MG63 (cell line): ENCODE measurements at regions not wholly inside any gene's neighbourhood (a gene's known extent, or its start where the extent isn't known, plus 50 kb on each side); places are given as distances from the start of the nearest gene placed in this dataset.

Experiments
- DNase-seq: peaks from one replicate; pipeline ENCODE4 v3.0.0-alpha.2; 2020
- H3K27me3 ChIP-seq: fragments of 250-450 bp; sonication (Bioruptor Pico); 2 replicates; pipeline ENCODE4 v1.5.1; 2020; ENCODE audit warnings: mild to moderate bottlenecking, moderate library complexity
- H3K36me3 ChIP-seq: fragments of 250-450 bp; sonication (Bioruptor Pico); 2 replicates; pipeline ENCODE4 v1.5.1; 2020; ENCODE audit warnings: mild to moderate bottlenecking, moderate library complexity
- H3K4me3 ChIP-seq: fragments of 250-450 bp; sonication (Bioruptor Pico); 2 replicates; pipeline ENCODE4 v1.5.1; 2020; ENCODE audit warnings: mild to moderate bottlenecking, moderate library complexity
- H3K9me3 ChIP-seq: fragments of 250-450 bp; sonication (Bioruptor Pico); 2 replicates; pipeline ENCODE4 v1.5.1; 2020; ENCODE audit warnings: mild to moderate bottlenecking, moderate library complexity

GRCh38 chr3:82293435-82293834 lies 532.0 kb upstream of the GBE1 start:
- no peaks in the 10 kb centered on the region for H3K27me3 ChIP-seq
- H3K4me3 ChIP-seq = no peak overlapping the region
- no peaks in the 10 kb centered on the region for H3K9me3 ChIP-seq
- no peaks in the 10 kb centered on the region for H3K36me3 ChIP-seq
- DNase-seq = no peak

DNA sequence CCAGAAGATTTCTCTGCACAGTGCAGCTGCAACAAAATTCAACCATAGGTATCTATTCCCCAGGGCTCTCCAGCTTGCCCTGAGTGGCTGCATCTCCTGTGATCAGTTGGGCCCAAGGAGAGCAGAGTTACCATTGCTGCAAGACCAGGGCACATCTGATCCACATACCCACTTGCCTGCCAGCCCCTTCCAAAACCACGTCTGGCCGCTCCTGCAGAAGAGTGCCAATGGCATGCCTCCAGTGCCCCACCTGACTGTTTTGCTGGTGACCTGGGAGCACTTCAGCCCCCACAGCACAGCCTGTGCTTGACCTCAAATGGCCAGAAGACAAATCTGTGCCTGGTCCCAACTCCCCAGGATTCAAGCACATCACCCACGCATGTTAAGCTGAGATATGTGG lies 526.1 kb upstream of the GBE1 start:
- no peak overlapping the region for H3K4me3 ChIP-seq
- H3K36me3 ChIP-seq = no peaks in the 10 kb centered on the region
- H3K27me3 ChIP-seq = no peaks in the 10 kb centered on the region
- DNase-seq = no peak
- no peaks in the 10 kb centered on the region for H3K9me3 ChIP-seq

GRCh38 chr3:82281205-82281604 lies 519.8 kb upstream of the GBE1 start:
- no peak overlapping the region for H3K4me3 ChIP-seq
- H3K36me3 ChIP-seq = no peaks in the 10 kb centered on the region
- no peak for DNase-seq
- no peaks in the 10 kb centered on the region for H3K27me3 ChIP-seq
- H3K9me3 ChIP-seq = no peaks in the 10 kb centered on the region

DNA sequence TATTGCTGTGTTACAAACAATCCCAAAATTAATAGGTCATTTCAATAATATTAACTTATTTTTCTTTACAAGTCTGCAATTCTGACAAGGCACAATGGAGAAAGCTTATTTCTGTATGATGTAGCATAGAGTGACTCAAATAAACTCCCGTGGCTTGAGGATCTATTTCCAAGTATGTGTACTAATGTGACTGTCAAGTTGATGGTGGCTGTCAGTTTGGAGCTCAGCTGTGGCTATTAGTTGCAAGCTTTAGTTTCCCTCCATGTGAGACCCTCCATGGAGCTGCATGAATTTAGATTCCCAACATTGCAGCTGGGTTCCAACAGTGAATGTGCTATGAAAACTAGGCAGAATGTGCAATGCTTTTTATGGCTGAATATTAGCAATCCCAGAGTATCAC lies 515.5 kb upstream of the GBE1 start:
- DNase-seq = no peak
- Histone ChIP-seq H3K4me3 (no peak overlapping the region), H3K27me3 (no peaks in the 10 kb centered on the region), H3K9me3 (no peaks in the 10 kb centered on the region), H3K36me3 (no peaks in the 10 kb centered on the region)

GRCh38 chr3:82274897-82275296 lies 513.5 kb upstream of the GBE1 start:
- no peaks in the 10 kb centered on the region for H3K36me3 ChIP-seq
- H3K4me3 ChIP-seq = no peak overlapping the region
- no peaks in the 10 kb centered on the region for H3K27me3 ChIP-seq
- DNase-seq = no peak
- H3K9me3 ChIP-seq = no peaks in the 10 kb centered on the region

GRCh38 chr3:82265747-82266146 lies 504.3 kb upstream of the GBE1 start:
- Histone ChIP-seq H3K4me3 (no peak overlapping the region), H3K9me3 (no peaks in the 10 kb centered on the region), H3K27me3 (no peaks in the 10 kb centered on the region), H3K36me3 (no peaks in the 10 kb centered on the region)
- DNase-seq = no peak

DNA sequence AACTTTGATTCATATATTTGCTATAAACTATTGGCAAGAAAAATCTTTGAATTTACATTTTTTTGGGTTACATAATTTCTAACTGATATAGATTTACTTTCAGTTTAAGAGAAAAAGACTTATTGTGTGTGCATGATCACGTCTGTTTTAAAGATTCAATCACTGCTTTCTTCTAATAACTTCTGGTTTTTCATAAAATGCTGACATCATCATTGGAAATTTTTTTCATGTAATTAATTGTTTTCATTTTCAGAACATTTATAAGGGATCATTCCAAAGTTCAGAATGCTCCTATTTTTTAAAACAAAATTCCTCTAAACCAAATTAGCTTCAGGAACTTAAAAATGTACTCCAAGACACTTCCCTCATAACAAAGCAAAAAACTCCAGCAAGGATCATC lies 500.7 kb upstream of the GBE1 start:
- no peaks in the 10 kb centered on the region for H3K9me3 ChIP-seq
- no peaks in the 10 kb centered on the region for H3K27me3 ChIP-seq
- DNase-seq = no peak
- no peaks in the 10 kb centered on the region for H3K36me3 ChIP-seq
- H3K4me3 ChIP-seq = no peak overlapping the region

GRCh38 chr3:82261637-82262036 lies 500.2 kb upstream of the GBE1 start:
- DNase-seq = no peak
- Histone ChIP-seq H3K36me3 (no peaks in the 10 kb centered on the region), H3K4me3 (no peak overlapping the region), H3K9me3 (no peaks in the 10 kb centered on the region), H3K27me3 (no peaks in the 10 kb centered on the region)

DNA sequence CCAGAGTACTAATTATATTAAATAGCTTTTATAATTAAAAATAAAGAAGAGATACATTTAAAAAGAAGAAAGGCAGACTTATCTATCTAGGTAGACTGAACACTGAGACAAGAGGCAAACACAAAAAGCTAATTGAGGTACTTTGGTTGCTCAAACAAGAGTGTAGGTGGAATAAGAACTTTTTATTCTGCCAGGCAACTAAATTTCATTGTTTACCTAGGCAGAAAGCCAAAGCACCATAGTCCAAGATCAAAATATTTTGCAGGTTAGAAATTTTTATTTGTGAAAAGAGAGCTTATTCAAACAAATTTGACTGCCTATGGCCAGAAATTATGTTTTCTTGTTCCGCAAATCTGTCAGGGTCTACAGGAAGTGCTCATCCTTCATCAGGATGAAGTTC lies 499.6 kb upstream of the GBE1 start:
- no peaks in the 10 kb centered on the region for H3K36me3 ChIP-seq
- H3K9me3 ChIP-seq = no peaks in the 10 kb centered on the region
- no peak for DNase-seq
- H3K27me3 ChIP-seq = no peaks in the 10 kb centered on the region
- H3K4me3 ChIP-seq = no peak overlapping the region

DNA sequence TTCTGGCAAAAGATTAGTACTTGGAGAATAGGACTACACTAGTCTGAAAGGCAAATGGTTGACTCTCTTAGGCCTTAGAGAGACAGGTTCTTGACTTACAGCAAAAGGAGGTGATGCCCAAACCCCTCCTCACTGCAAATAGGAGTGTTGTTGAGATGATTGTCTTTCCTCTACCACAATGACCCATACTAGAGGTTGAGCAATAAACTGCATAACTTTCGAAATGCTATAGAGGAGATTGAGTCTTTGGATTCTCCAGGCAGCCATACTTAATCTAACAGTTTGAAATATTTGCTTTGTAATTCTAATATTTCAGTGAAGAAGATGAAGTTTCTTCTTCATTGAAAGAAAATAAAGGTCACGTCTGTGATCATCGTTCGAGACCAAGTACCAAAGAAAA lies 498.5 kb upstream of the GBE1 start:
- no peaks in the 10 kb centered on the region for H3K9me3 ChIP-seq
- H3K27me3 ChIP-seq = no peaks in the 10 kb centered on the region

DNA sequence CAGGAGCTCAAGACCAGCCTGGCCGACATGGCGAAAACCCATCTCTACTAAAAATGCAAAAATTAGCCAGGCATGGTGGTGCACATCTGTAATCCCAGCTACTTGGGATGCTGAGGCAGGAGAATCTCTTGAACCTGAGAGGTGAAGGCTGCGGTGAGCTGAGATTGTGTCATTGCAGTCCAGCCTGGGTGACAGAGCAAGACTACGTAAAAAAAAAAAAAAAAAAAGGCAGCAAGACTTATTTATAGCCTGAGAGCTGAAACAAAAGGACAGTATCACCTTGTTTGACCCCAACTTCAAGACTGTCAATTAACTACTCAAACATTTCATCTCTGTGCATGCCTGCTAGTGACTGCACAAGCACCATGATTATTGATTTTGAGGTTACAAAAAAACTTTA lies 478.9 kb upstream of the GBE1 start:
- Histone ChIP-seq H3K36me3 (no peaks in the 10 kb centered on the region), H3K9me3 (no peaks in the 10 kb centered on the region), H3K4me3 (no peak overlapping the region), H3K27me3 (no peaks in the 10 kb centered on the region)
- DNase-seq = no peak

More for the DNA sequence above, 498.5 kb upstream of the GBE1 start:
- H3K36me3 ChIP-seq = no peaks in the 10 kb centered on the region
- DNase-seq = no peak
- H3K4me3 ChIP-seq = no peak overlapping the region

DNA sequence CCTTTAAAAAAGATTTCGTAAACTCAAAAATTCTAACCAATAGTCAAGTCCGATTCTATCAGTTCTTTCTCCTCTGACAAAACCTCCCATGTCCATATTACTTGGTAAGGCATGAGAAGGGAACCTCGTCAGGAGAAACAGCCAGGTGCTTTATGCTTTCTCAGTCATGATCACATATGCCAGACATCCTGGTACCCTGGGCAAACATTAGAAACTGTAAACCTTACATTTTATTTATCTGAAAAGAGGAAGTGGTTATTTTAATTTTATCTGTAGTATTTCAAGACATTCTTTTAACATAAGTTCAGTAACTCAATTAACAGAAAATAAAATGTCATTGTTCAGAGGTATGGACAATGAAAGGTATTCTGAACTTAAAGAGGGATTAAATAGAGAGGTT lies 474.8 kb upstream of the GBE1 start:
- H3K4me3 ChIP-seq = no peak overlapping the region
- no peaks in the 10 kb centered on the region for H3K9me3 ChIP-seq
- no peaks in the 10 kb centered on the region for H3K27me3 ChIP-seq
- DNase-seq = no peak
- no peaks in the 10 kb centered on the region for H3K36me3 ChIP-seq

- Histone ChIP-seq H3K4me3 (no peak overlapping the region), H3K36me3 (no peaks in the 10 kb centered on the region), H3K9me3 (no peaks in the 10 kb centered on the region), H3K27me3 (no peaks in the 10 kb centered on the region)
- DNase-seq = no peak
Observed at GRCh38 chr3:82229397-82229796, 468.0 kb upstream of the GBE1 start.

GRCh38 chr3:82224661-82225060 lies 463.2 kb upstream of the GBE1 start:
- DNase-seq = no peak
- no peaks in the 10 kb centered on the region for H3K36me3 ChIP-seq
- no peak overlapping the region for H3K4me3 ChIP-seq
- no peaks in the 10 kb centered on the region for H3K27me3 ChIP-seq
- H3K9me3 ChIP-seq = no peaks in the 10 kb centered on the region

DNA sequence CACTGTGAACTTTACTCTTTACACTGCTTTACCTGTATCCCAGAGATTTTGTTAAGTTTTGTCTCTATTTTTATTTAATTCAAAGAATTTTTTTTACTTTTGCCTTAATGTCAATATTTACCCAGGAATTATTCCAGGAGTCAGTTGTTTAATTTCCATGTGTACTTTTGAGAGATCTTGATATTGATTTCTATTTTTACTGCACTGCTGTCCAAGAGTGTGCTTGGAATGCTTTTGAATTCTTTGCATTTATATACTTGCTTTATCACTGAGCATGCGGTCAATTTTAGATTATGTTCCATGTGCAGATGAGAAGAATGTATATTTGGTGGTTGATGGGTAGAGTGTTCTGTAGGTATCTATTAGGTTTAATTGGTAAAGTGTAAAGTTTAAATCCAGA lies 461.0 kb upstream of the GBE1 start:
- no peak for DNase-seq
- Histone ChIP-seq H3K27me3 (no peaks in the 10 kb centered on the region), H3K4me3 (no peak overlapping the region), H3K9me3 (no peaks in the 10 kb centered on the region), H3K36me3 (no peaks in the 10 kb centered on the region)

GRCh38 chr3:82217571-82217970 lies 456.1 kb upstream of the GBE1 start:
- Histone ChIP-seq H3K4me3 (no peak overlapping the region), H3K9me3 (no peaks in the 10 kb centered on the region), H3K36me3 (no peaks in the 10 kb centered on the region), H3K27me3 (no peaks in the 10 kb centered on the region)
- no peak for DNase-seq

- DNase-seq = no peak
- H3K36me3 ChIP-seq = no peaks in the 10 kb centered on the region
- no peaks in the 10 kb centered on the region for H3K27me3 ChIP-seq
- H3K4me3 ChIP-seq = no peak overlapping the region
- no peaks in the 10 kb centered on the region for H3K9me3 ChIP-seq
Observed at GRCh38 chr3:82208002-82208710, 446.7 kb upstream of the GBE1 start.

- Histone ChIP-seq H3K9me3 (no peaks in the 10 kb centered on the region), H3K4me3 (no peak overlapping the region), H3K27me3 (no peaks in the 10 kb centered on the region), H3K36me3 (no peaks in the 10 kb centered on the region)
- no peak for DNase-seq
Observed at GRCh38 chr3:82202269-82202668, 440.8 kb upstream of the GBE1 start.

DNA sequence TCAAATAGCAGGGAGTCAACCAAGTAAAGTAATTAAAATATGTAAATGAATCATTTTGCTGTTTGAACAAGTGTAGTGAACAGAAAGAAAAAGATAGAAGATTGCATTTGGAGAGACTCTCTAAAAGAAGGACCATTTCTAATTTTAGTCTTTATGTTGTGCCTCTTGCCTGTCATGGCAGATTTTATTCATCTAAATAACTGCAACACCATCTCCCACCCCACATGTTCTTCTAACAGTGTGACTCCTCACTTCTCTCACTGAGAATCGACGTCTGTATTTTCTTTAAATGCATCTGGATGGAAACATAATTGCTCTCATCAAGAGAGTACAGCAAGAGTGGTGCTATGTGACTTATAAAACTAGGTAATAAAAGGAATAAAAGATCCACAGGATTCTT lies 439.9 kb upstream of the GBE1 start:
- H3K36me3 ChIP-seq = no peaks in the 10 kb centered on the region

More for the DNA sequence above, 439.9 kb upstream of the GBE1 start:
- Histone ChIP-seq H3K4me3 (no peak overlapping the region), H3K9me3 (no peaks in the 10 kb centered on the region), H3K27me3 (no peaks in the 10 kb centered on the region)
- no peak for DNase-seq
